ENCODE measurements at regions not wholly inside any gene's neighbourhood (a gene's known extent, or its start where the extent isn't known, plus 50 kb on each side); places are given as distances from the start of the nearest gene placed in this dataset.
"Not testable (repeated sequence)": the region's sequence is repeated elsewhere in the genome, so short reads cannot be mapped to it uniquely, and the experiment has no call there.

GRCh38 chr1:83043244-83043643 is 955.7 kb downstream of the TTLL7 start:
- no peak for DNase-seq

- DNase-seq, result not testable (repeated sequence)
Measured at GRCh38 chr1:83039091-83039490, 959.8 kb downstream of the TTLL7 start.

DNA sequence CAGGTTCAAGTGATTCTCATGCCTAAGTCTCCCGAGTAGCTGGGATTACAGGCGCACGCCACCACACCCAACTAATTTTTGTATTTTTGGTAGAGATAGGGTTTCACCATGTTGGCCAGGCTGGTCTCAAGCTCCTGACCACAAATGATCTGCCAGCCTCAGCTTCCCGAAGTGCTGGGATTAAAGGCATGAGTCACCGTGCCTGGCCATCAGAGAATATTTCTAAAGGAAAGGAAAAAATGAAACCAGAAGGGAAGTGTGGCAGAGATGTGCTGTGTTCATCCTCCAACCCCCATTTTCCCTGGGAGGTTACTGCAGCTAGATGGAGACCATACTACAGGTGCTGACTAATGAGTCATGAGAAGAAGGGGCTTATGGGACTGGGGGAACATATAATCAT is 964.1 kb downstream of the TTLL7 start:
- no peak for DNase-seq

DNA sequence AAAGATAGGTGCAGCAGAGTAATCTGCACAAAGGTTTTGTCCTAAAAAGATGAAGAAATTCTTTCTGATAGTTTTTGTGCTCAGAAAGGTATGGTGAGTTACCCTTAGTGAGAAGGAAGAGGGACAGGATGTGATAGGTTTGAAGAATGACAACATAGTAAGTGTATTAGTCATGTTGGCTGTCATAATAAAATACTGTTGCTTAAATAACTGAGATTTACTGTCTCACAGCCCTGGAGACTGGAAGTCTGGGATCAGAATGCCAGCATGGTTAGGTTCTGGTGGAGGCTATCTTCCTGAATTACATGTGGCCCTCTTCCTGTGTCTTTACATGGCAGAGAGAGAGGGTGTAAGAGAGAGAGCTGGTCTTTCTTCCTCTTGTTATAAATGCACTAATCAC is 965.2 kb downstream of the TTLL7 start:
- no peak for DNase-seq

- no peak for DNase-seq
Measured at GRCh38 chr1:83029916-83030315, 969.0 kb downstream of the TTLL7 start.

- no peak for DNase-seq
Measured at GRCh38 chr1:83029050-83029449, 969.9 kb downstream of the TTLL7 start.

DNA sequence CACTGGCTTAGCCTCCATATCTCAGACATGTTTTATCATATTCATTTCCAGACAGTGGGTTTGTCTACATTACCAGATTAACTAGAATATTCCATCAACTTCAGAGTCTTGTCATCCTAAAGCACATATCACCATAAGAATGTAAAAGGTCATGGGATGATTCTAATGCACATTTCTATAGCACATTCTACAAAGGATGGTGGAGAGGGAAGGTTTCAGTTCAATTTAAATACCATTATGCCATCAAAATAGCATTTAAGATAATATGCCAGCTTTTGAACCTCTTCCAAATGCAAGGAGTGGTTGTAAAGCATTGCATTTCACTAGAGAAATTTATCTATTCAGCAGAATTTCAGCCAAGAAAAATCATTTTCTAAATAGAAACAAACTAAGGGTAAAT is 970.5 kb downstream of the TTLL7 start:
- DNase-seq, result no peak

DNA sequence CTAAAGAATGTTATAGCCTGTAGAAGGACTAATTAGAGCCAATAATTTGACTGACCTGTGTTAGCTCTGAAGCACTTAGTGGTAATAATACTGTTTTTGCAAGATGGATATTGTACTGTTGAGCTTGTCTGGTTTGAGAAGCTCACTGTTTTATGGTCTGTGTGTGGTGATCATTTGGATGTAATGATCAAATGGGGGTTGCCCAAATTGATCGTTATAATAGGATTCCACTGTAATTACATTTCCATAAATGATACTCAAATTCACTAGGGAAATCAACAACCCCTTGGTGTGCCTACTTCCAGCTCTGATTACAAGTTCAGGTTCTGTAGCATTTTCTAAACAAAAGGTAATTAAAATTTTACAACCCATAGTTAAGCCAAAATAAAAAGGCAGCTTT is 971.4 kb downstream of the TTLL7 start:
- no peak for DNase-seq

GRCh38 chr1:83026745-83027144 is 972.2 kb downstream of the TTLL7 start:
- DNase-seq, result no peak

DNA sequence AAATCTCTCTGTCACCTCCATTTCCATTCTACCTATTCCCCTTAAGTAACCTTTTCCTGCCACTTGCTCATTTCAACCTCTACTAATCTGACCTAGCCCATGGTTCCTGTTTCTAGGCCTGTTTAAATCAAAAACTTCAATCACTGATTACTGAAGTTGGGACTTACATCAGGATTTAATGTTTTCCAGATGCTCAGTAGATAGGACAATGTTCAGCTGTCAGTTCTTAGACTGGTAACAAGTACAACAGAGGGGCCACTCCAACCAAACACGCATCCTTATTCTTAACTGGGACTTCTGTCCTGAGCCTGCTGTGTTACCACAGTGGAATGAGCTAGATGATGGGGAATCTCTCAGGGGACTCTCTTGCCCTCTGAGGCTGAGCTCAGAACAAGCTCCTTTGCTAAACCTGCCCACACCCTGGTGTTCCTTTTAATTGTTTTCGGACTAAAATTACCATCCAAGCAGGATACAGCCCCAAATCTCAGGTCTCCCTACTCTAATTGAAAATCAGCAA is 974.6 kb downstream of the TTLL7 start:
- DNase-seq, result no peak

GRCh38 chr1:83023212-83023611 is 975.7 kb downstream of the TTLL7 start:
- no peak for DNase-seq

DNA sequence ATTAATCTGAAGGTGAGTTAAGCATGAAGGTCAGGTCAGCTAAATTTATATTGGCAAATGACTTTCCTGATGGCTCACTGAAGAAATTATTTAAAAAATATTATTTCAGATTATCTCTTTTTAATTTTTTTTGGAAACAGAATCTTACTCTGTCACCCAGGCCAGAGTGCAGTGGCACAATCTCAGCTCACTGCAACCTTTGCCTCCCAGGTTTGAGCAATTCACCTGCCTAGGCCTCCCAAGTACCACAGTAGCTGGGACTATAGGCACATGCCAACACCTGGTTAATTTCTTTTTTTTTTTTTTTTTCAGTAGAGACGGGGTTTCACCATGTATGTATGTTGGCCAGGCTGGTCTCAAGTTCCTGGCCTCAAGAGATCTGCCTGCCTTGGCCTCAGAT is 976.7 kb downstream of the TTLL7 start:
- DNase-seq, result no peak

DNA sequence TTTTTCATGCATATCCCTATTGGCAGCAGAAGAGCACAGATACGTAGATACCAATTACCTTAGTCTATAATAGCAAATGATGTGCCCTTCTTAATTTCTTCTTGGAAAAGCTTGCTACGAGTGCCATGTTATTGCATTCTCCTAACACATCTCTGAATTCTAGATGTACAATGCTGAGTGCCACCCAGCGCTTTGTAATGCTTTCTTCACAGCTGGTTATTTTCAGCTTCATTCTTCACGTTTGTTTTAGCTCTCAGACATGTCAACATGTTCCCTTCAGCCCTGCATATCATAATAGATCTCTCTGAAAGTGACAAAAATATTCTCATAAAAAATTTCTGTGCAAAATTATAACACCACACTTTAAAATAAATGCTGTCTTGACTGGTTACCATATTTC is 981.2 kb downstream of the TTLL7 start:
- peak in 2 of 58 donors; percentile 15 to 16 for DNase-seq

- no peak for DNase-seq
Measured at GRCh38 chr1:83017276-83017675, 981.7 kb downstream of the TTLL7 start.

DNA sequence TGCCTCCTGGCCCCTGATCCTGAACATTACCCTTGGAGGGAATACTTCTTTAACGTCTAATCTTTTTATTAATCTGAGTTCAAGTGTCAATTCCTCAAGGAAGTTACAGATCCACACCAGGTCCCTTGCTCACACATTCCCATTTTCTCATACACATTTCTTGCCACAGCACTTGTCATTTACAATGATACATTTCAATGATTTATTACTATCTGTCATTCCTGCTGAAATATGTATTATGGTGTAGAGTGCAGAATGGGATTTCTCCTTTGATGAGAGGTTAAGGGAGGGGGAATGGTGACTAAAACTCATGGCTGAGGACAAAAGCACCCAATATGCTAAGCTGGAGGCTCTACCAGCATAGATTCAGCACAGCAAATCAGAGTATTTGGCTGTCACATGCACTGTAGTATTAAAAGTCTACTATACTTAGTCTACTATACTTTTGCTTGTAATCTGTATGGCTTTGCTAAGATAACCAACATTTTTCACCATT is 982.5 kb downstream of the TTLL7 start:
- no peak for DNase-seq

GRCh38 chr1:83015163-83015562 is 983.8 kb downstream of the TTLL7 start:
- no peak for DNase-seq

GRCh38 chr1:83012950-83013349 is 986.0 kb downstream of the TTLL7 start:
- DNase-seq, result no peak

DNA sequence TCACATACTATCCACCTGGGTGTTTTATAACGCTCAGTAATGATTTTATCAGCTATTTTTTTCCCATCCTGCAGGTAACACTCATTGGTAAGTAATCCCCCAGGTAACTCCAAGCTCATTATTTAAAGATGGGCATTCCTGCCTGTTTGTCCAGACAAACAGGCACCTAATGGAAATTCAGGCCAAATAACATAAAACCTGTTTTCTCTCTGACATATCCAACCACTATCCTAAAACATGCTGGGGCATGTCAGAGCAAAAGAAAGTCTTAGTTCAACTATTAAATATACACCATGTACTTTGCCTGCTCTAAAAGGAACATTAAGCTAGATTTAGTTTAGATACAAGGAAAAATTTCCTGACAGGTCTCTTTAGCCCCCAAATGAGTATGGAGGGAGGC is 987.7 kb downstream of the TTLL7 start:
- no peak for DNase-seq

- no peak for DNase-seq
Measured at GRCh38 chr1:83006271-83006670, 992.7 kb downstream of the TTLL7 start.

DNA sequence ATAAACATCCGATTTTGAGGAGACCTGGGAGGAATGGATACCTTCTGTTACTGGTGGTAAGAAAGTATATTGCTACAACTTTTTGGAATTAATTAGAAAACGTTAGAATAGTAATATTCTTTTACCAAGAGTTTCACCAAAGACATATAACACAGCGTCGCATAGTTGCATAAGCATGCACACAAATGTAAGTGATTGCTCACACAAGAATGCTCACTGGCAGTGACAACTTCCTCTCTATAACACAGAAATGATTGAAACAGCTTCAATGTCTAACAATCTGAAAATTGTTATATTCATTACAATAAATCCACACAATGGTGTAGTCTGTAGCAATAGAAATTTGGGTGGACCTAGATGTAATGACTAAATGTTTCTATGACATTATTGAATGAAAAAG is 998.6 kb downstream of the TTLL7 start:
- no peak for DNase-seq

- DNase-seq, result no peak
Measured at GRCh38 chr1:82995951-82996350, 1003.0 kb downstream of the TTLL7 start.

- DNase-seq, result peak in 1 of 58 donors; percentile 36
Measured at GRCh38 chr1:82994616-82995263, 1004.2 kb downstream of the TTLL7 start.

DNA sequence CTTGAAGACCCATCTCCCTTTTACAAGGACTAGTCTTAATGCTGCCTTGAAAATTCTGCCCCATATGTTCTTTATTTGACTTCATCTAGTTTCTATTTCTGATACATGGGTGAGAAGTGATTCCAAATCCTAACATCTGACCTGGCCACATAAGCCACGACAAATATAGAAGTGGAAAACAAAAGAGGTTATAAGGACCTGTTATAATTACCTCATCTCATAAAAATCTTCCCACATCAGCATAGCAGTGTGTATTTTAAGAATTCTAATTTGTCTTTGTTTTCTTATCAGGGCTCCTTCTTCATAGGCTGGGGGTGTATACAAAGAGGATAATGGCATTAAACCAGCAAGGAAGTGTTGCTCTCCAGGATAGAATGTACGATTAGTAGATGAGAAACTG is 1007.4 kb downstream of the TTLL7 start:
- no peak for DNase-seq
